K562 (cell line): ENCODE measurements at regions not wholly inside any gene's neighbourhood (a gene's known extent, or its start where the extent isn't known, plus 50 kb on each side); places are given as distances from the start of the nearest gene placed in this dataset.

Experiments
- ATAC-seq: fragments of 200-7000 bp; cut with Tn5 transposase; 3 replicates; pipeline ENCODE4 v1.9.1; 2020; ENCODE audit warnings: moderate library complexity
- BruUV-seq: library from RNA; stranded (reverse); fragments of 400-500 nt; replicated peaks from 2 replicates; lab custom pipeline; 2021; lab: Mats Ljungman, UMichigan
- CTCF ChIA-PET: fragments of 300-600 bp; formaldehyde crosslinking; extraction: SDS; loops from one replicate; lab custom pipeline; 2021; ENCODE audit warnings: low intra/inter-chr PET ratio; lab: Yijun Ruan, JAX
- POLR2A ChIA-PET: fragments of 300-600, 350-650 bp; sonication (Branson Sonifier 250); formaldehyde crosslinking; extraction: SDS; loops from one replicate; lab custom pipeline; 2021; ENCODE audit warnings: antibody characterized with exemption, inconsistent platforms; lab: Yijun Ruan, JAX
- DNase-seq, 4 experiments: peaks; one replicate each; pipeline versions ENCODE4 v3.0.0 to v3.0.0-alpha.2; 2011 to 2018; ENCODE audit warnings: low spot score in 3 of 4, mixed read lengths in 3 of 4; ENCODE audit errors: extremely low read depth in 1 of 4
- FAIRE-seq: peaks from 2 replicates; lab custom pipeline; 2011; peaks lifted over from hg19 to GRCh38; lab: Jason Lieb, UNC
- H2AFZ ChIP-seq: 2 replicates; pipeline ENCODE4 v1.6.0; 2011; ENCODE audit warnings: low read depth, low read length, control low read depth, inconsistent platforms
- H3K27ac ChIP-seq: fragments of 200-600 bp; 3 replicates; pipeline ENCODE4 v1.8.0; 2011; ENCODE audit warnings: low read depth, mild to moderate bottlenecking, control low read depth, inconsistent platforms, low read length, moderate library complexity, mixed read lengths; ENCODE audit errors: extremely low read depth
- H3K27me3 ChIP-seq, 2 experiments: fragments of 300-600 bp in 1 of 2; 2 replicates in 1 of 2; 3 replicates in 1 of 2; pipeline versions ENCODE4 v1.6.0 to v1.8.0; 2011; ENCODE audit warnings: inconsistent platforms in 2 of 2, low read length in 2 of 2, mild to moderate bottlenecking in 1 of 2, mixed read lengths in 1 of 2, moderate library complexity in 1 of 2; ENCODE audit not compliant: control insufficient read depth in 2 of 2, insufficient read depth in 2 of 2
- H3K36me3 ChIP-seq: fragments of 300-600 bp; 3 replicates; pipeline ENCODE4 v1.8.0; 2011; ENCODE audit warnings: mild to moderate bottlenecking, low read length, inconsistent platforms; ENCODE audit not compliant: control insufficient read depth, insufficient read depth
- H3K4me1 ChIP-seq, 2 experiments: fragments of 200-600 bp in 1 of 2; replicated peaks in 1 of 2; 2 replicates in 1 of 2; 3 replicates in 1 of 2; pipeline versions ENCODE4 v1.5.1 to v1.8.0; 2011; ENCODE audit warnings: inconsistent platforms in 2 of 2, low read length in 2 of 2, mild to moderate bottlenecking in 1 of 2, mixed read lengths in 1 of 2, moderate library complexity in 1 of 2; ENCODE audit not compliant: control insufficient read depth in 2 of 2, insufficient read depth in 2 of 2
- H3K4me2 ChIP-seq: 2 replicates; pipeline ENCODE4 v1.6.1; 2011; ENCODE audit warnings: low read length, control low read depth, inconsistent platforms, mixed read lengths; ENCODE audit not compliant: insufficient read depth
- H3K4me3 ChIP-seq: fragments of 200-600 bp; sonication (generic), shearing (Covaris generic); 2 replicates; pipeline ENCODE4 v1.5.1; 2016; ENCODE audit warnings: control low read depth, inconsistent platforms
- H3K79me2 ChIP-seq: fragments of 200-600 bp; 3 replicates; pipeline ENCODE4 v1.8.0; 2011; ENCODE audit warnings: low read length, inconsistent platforms; ENCODE audit not compliant: control insufficient read depth, insufficient read depth
- H3K9ac ChIP-seq, 2 experiments: 2 replicates each; pipeline versions ENCODE4 v1.6.0 to v1.6.1; 2011; ENCODE audit warnings: low read depth in 2 of 2, low read length in 2 of 2, control low read depth in 1 of 2, inconsistent platforms in 1 of 2, mild to moderate bottlenecking in 1 of 2, mixed read lengths in 1 of 2; ENCODE audit not compliant: insufficient read depth in 1 of 2
- H3K9me1 ChIP-seq: one replicate; pipeline ENCODE4 v1.6.0; 2011; ENCODE audit warnings: inconsistent platforms, mild to moderate bottlenecking, low read length, moderate library complexity; ENCODE audit not compliant: control insufficient read depth, insufficient read depth
- H3K9me3 ChIP-seq: replicated peaks from 2 replicates; pipeline ENCODE4 v1.5.1; 2011; ENCODE audit warnings: low read depth, low read length, inconsistent platforms; ENCODE audit not compliant: control insufficient read depth, insufficient read depth
- H4K20me1 ChIP-seq: replicated peaks from 2 replicates; pipeline ENCODE4 v1.6.1; 2011; ENCODE audit warnings: low read length, inconsistent platforms, mixed read lengths; ENCODE audit not compliant: control insufficient read depth, insufficient read depth
- CBX1 ChIP-seq: sonication (generic); IDR thresholded peaks from 2 replicates; pipeline ENCODE4 v1.6.1; 2016; ENCODE audit warnings: antibody characterized with exemption, low read depth, mild to moderate bottlenecking
- COPS2 ChIP-seq: fragments of 450-650 bp; conservative IDR thresholded peaks from 2 replicates; pipeline ENCODE4 v1.6.1; 2016; ENCODE audit warnings: mild to moderate bottlenecking, moderate library complexity
- FOXK2 ChIP-seq, 2 experiments: fragments of 450-650 bp; IDR thresholded peaks in 1 of 2; conservative IDR thresholded peaks in 1 of 2; 2 replicates each; pipeline ENCODE4 v1.6.1; 2016; ENCODE audit warnings: low read depth in 2 of 2, mild to moderate bottlenecking in 1 of 2
- NFIC ChIP-seq: fragments of 450-650 bp; IDR thresholded peaks from 2 replicates; pipeline ENCODE4 v1.6.1; 2017; ENCODE audit warnings: mild to moderate bottlenecking, inconsistent platforms
- NRF1 ChIP-seq, 2 experiments: fragments of 450-650 bp; IDR thresholded peaks in 1 of 2; conservative IDR thresholded peaks in 1 of 2; 2 replicates each; pipeline ENCODE4 v1.6.1; 2014; ENCODE audit warnings: mild to moderate bottlenecking in 2 of 2
- RFX7 ChIP-seq: fragments of 250-450 bp; sonication (Bioruptor Pico); IDR thresholded peaks from 2 replicates; pipeline ENCODE4 v1.5.1; 2021; ENCODE audit warnings: mild to moderate bottlenecking
- TAF9B ChIP-seq: fragments of 450-650 bp; IDR thresholded peaks from 2 replicates; pipeline ENCODE4 v1.6.1; 2018; ENCODE audit warnings: mild to moderate bottlenecking; ENCODE audit not compliant: partially characterized antibody
- ZNF175 ChIP-seq: fragments of 200-800 bp; sonication (Bioruptor generic); IDR thresholded peaks from 2 replicates; pipeline ENCODE4 v1.6.1; 2016; ENCODE audit warnings: low read depth, mild to moderate bottlenecking, missing genetic modification characterization, missing compliant biosample characterization
- ZNF354B ChIP-seq: fragments of 250-450 bp; sonication (Bioruptor Pico); IDR thresholded peaks from 2 replicates; pipeline ENCODE4 v1.4.0; 2020
- ZNF518B ChIP-seq: fragments of 250-450 bp; sonication (Bioruptor Pico); IDR thresholded peaks from 2 replicates; pipeline ENCODE4 v1.5.0; 2021; ENCODE audit warnings: mild to moderate bottlenecking, moderate library complexity
- ZNF592 ChIP-seq: fragments of 450-650 bp; IDR thresholded peaks from 2 replicates; pipeline ENCODE4 v1.6.1; 2017; ENCODE audit warnings: antibody characterized with exemption, mild to moderate bottlenecking
- in situ Hi-C: fragments of 300-500 bp; cut with MboI; formaldehyde crosslinking; loops from 4 replicates; pipeline ENCODE4 v1.15.0; 2018; ENCODE audit warnings: inconsistent platforms, mixed read lengths
- intact Hi-C: fragments of 100-400 bp; cut with micrococcal nuclease; formaldehyde crosslinking; loops from 2 replicates; pipeline ENCODE4 v1.14.2; 2022

DNA sequence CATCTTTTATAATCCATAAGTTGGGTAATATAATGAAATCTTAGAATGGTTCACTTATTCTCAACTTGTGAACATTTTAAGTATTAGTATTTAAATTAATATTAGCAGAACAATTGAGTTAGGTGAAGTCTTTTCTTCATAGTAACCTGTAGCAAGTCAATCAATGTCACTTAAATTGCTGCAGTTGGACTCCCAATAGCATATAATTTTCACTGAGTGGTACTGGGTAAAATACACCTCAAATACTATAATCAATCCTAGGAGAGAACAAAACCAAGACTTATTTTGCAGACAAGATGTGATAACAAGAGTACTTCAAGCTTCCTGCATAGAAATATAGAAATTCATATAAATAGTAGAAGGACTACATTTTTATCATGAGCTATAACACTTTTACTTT lies 677.9 kb upstream of the LRRN3 start:
- H3K79me2 ChIP-seq, result no peaks in the 10 kb centered on the region
- H4K20me1 ChIP-seq, result no peaks in the 10 kb centered on the region
- no peak overlapping the region for H2AFZ ChIP-seq
- TF ChIP-seq ZNF175 (CRISPR knock-in tag) (no peak), ZNF592 (no peak), ZNF518B (CRISPR knock-in tag) (no peak), NRF1 (conservative IDR thresholded peaks at IDR 0.05 in 1 of 2, IDR thresholded peaks at IDR 0.05 in 1 of 2) (no peak), CBX1 (no peak), NFIC (no peak), TAF9B (no peak), ZNF354B (CRISPR knock-in tag) (no peak), FOXK2 (conservative IDR thresholded peaks at IDR 0.05 in 1 of 2, IDR thresholded peaks at IDR 0.05 in 1 of 2; ENCODE audit: low read depth in 2 of 2) (no peak), COPS2 (no peak), RFX7 (no peak)
- DNase-seq, result no peak
- H3K9me3 ChIP-seq, result no peaks in the 10 kb centered on the region
- no peak overlapping the region for H3K4me3 ChIP-seq
- no peaks in the 10 kb centered on the region for H3K4me1 ChIP-seq
- H3K9me1 ChIP-seq, result no peaks in the 10 kb centered on the region
- ChIA-PET CTCF (no interaction called here), POLR2A (no interaction called here)
- H3K36me3 ChIP-seq, result no peaks in the 10 kb centered on the region
- H3K27me3 ChIP-seq, result no peaks in the 10 kb centered on the region
- no peak for ATAC-seq
- in situ Hi-C loops (no loop called here), intact Hi-C loops (no loop called here)
- H3K9ac ChIP-seq, result no peak overlapping the region
- H3K4me2 ChIP-seq, result no peak overlapping the region
- no peak overlapping the region for H3K27ac ChIP-seq
- BruUV-seq, result no TSS peak
- no peak for FAIRE-seq
